HL-60 (cell line): ENCODE measurements at regions not wholly inside any gene's neighbourhood (a gene's known extent, or its start where the extent isn't known, plus 50 kb on each side); places are given as distances from the start of the nearest gene placed in this dataset.

ENCODE experiments used
- DNase-seq, 2 experiments: peaks; one replicate each; pipeline ENCODE4 v3.0.0-alpha.2; 2010 to 2020; ENCODE audit warnings: low read depth in 1 of 2, low spot score in 1 of 2
- H3K27ac ChIP-seq: fragments of 250-450 bp; sonication (Bioruptor Pico); replicated peaks from 2 replicates; pipeline ENCODE4 v1.5.1; 2020; ENCODE audit warnings: mild to moderate bottlenecking, moderate library complexity
- H3K27me3 ChIP-seq: fragments of 250-450 bp; sonication (Bioruptor Pico); 2 replicates; pipeline ENCODE4 v1.5.1; 2021; ENCODE audit warnings: mild to moderate bottlenecking, moderate library complexity; ENCODE audit not compliant: insufficient read depth, poor library complexity, severe bottlenecking
- H3K4me3 ChIP-seq: replicated peaks from 2 replicates; pipeline ENCODE4 v1.5.1; 2011; ENCODE audit warnings: mild to moderate bottlenecking, control low read depth, low read length; ENCODE audit not compliant: insufficient read depth
- CTCF ChIP-seq: IDR thresholded peaks from one replicate; pipeline ENCODE4 v1.5.1; 2011; ENCODE audit warnings: low read length, control low read depth, inconsistent platforms; ENCODE audit not compliant: insufficient read depth
- GABPA ChIP-seq: IDR thresholded peaks from 2 replicates; pipeline ENCODE4 v1.6.1; 2012; ENCODE audit warnings: low read depth
- POLR2AphosphoS5 ChIP-seq: IDR thresholded peaks from 2 replicates; pipeline ENCODE4 v1.6.1; 2012; ENCODE audit warnings: low read depth
- REST ChIP-seq: IDR thresholded peaks from 2 replicates; pipeline ENCODE4 v1.6.1; 2012; ENCODE audit warnings: low read depth; ENCODE audit not compliant: insufficient replicate concordance
- SPI1 ChIP-seq: IDR thresholded peaks from 2 replicates; pipeline ENCODE4 v1.6.1; 2012; ENCODE audit warnings: low read depth, mild to moderate bottlenecking, borderline replicate concordance

DNA sequence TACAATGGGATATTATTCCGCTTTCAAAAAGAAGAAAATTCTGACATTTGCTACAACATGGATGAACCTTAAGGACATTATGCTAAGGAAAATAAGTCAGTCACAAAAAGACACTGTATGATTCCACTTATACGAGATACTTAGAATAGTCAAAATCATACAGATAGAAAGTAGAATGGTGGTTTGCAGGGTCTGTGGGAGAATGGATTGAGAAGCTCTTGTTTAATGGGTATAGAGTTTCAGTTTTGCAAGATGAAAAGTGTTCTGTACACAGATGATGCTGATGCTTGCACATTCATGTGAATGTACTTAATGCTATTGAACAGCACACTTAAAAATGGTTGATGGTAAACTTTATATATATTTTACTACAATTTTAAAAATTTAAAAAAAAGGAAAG, 2050.7 kb upstream of the WWC1 start:
- H3K4me3 ChIP-seq, result no peak overlapping the region
- H3K27ac ChIP-seq, result no peak overlapping the region
- TF ChIP-seq CTCF, result no peak
- TF ChIP-seq GABPA, result no peak
- no peak for TF ChIP-seq POLR2AphosphoS5
- no peak for TF ChIP-seq REST
- TF ChIP-seq SPI1, result no peak
- no peaks in the 10 kb centered on the region for H3K27me3 ChIP-seq
- no peak for DNase-seq

- no peak for DNase-seq
- Histone ChIP-seq H3K4me3 (no peak overlapping the region), H3K27ac (no peak overlapping the region), H3K27me3 (no peaks in the 10 kb centered on the region)
- TF ChIP-seq CTCF, result no peak
- no peak for TF ChIP-seq SPI1
Measured at GRCh38 chr5:166245556-166245955, 2045.9 kb upstream of the WWC1 start.

GRCh38 chr5:166251786-166252185, 2039.7 kb upstream of the WWC1 start:
- DNase-seq, result no peak
- Histone ChIP-seq H3K27me3 (no peaks in the 10 kb centered on the region), H3K27ac (no peak overlapping the region), H3K4me3 (no peak overlapping the region)
- TF ChIP-seq REST (no peak), CTCF (no peak), POLR2AphosphoS5 (no peak), SPI1 (no peak), GABPA (no peak)

DNA sequence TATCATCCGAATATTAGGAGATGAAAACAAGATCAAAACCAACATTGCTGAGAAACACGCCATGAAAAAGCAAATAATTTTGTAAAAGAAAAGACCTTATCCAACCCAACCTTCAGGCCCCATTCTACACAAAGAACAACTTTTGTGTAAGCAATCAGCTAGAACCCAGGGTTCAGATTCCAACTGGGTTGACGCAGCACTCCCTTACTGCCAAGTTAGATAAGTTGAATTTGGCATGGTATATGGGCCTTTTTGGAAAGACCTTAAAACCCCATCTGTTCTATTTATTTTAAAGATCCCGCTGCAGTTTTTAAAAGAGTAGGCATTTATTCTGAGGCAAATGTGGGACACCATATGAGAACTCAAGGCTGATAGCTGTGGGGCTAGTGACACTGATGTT, 2033.8 kb upstream of the WWC1 start:
- TF ChIP-seq CTCF, result no peak
- no peak for TF ChIP-seq GABPA
- TF ChIP-seq POLR2AphosphoS5, result no peak
- TF ChIP-seq REST, result no peak
- no peak for TF ChIP-seq SPI1
- Histone ChIP-seq H3K4me3 (no peak overlapping the region), H3K27me3 (no peaks in the 10 kb centered on the region), H3K27ac (no peak overlapping the region)
- DNase-seq, result no peak
